Spinal cord (tissue), 9 donors: ENCODE measurements at regions not wholly inside any gene's neighbourhood (a gene's known extent, or its start where the extent isn't known, plus 50 kb on each side); places are given as distances from the start of the nearest gene placed in this dataset.

ENCODE experiments used
- DNase-seq, 6 donors: peaks; one replicate each; pipeline versions ENCODE4 v3.0.0 to v3.0.0-alpha.2; 2013 to 2015; ENCODE audit warnings: low spot score in 6 of 6, low read depth in 4 of 6
- H3K27ac ChIP-seq: one replicate; pipeline ENCODE4 v1.5.1; 2013; ENCODE audit warnings: low read depth, low read length, control low read depth
- H3K27me3 ChIP-seq: one replicate; pipeline ENCODE4 v1.6.1; 2013; ENCODE audit warnings: low read length; ENCODE audit not compliant: control insufficient read depth, insufficient read depth
- H3K36me3 ChIP-seq: one replicate; pipeline ENCODE4 v1.6.1; 2013; ENCODE audit warnings: low read length; ENCODE audit not compliant: control insufficient read depth, insufficient read depth
- H3K4me1 ChIP-seq: one replicate; pipeline ENCODE4 v1.6.1; 2013; ENCODE audit warnings: low read length; ENCODE audit not compliant: control insufficient read depth, insufficient read depth
- H3K4me3 ChIP-seq: one replicate; pipeline ENCODE4 v1.5.1; 2013; ENCODE audit warnings: low read depth, low read length, control low read depth
- H3K9me3 ChIP-seq: one replicate; pipeline ENCODE4 v1.6.1; 2013; ENCODE audit warnings: low read length; ENCODE audit not compliant: control insufficient read depth, insufficient read depth
- WGBS: methylation state at CpG from one replicate; pipeline ENCODE4 v1.1.5; 2013; ENCODE audit warnings: missing lambda C conversion rate; ENCODE audit not compliant: insufficient coverage; 5-methylcytosine and 5-hydroxymethylcytosine counted together
- donor health status: healthy.

DNA sequence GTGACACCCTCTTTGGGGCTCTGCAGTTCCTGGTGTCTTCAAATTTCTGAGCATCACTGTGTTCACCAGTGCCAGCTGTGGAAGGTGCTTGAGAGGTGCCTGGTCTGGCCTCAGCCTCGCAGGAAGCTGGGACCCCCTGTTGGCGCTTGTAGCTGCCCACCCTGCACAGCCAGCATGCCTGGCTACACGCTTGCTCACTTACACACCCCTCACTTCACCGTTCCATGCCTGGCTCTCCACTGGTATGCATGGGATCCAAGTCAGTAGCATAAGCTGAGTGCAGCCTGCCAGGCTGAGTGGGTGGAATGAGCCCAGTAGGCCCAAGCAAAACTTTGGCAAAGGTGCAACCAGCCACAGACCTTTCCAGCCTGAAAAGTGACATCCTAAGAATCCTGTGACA is 801.4 kb upstream of the PTPRD start:
- no peaks in the 10 kb centered on the region for H3K36me3 ChIP-seq
- 91% methylated on average over 4 of the region's 4 CpGs for WGBS
- DNase-seq, result no peak
- no peaks in the 10 kb centered on the region for H3K9me3 ChIP-seq
- H3K27me3 ChIP-seq, result no peaks in the 10 kb centered on the region
- no peak overlapping the region for H3K27ac ChIP-seq
- H3K4me1 ChIP-seq, result no peaks in the 10 kb centered on the region
- H3K4me3 ChIP-seq, result no peak overlapping the region

DNA sequence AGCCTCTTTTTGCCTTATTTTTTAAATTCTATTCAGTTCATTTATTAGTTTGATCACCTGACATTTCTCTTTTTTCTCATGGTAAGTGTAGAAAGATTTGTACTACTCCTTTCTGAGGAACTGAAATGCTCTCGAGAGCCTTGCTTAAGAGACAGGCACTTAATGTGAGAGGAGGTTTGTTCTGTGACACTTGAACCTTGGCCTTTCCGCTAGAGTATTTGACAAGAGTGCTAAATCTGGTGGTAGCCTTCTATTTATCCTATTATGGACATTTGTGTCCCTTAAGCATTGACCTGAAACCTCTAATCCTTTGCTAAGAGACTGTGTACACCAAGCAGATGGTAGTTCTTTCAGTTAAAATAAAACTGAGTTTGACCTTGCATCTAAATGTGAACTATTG is 805.0 kb upstream of the PTPRD start:
- Histone ChIP-seq H3K4me3 (no peak overlapping the region), H3K27me3 (no peaks in the 10 kb centered on the region), H3K27ac (no peak overlapping the region), H3K4me1 (no peaks in the 10 kb centered on the region), H3K36me3 (no peaks in the 10 kb centered on the region), H3K9me3 (no peaks in the 10 kb centered on the region)
- no peak for DNase-seq
- WGBS, result no CpG with 5 or more reads among the region's 2 CpGs

DNA sequence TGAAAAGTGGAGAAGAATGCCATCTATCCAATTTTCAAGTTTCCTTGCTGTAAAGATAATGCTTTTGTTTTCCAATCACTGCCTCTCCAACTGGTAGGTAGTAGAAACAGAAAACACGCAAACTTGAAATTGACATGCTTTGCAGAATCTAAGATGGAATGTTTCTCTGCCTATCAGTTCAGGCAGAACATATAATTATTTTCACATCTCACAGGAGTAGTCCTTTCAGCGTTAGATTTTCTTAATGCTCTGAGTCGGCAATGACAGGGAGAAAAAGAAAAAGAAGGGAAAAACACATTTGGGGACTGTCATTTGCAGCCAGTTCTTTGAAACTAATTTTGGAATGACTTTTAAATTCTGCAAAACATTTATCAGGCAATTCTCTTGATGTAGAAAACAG is 818.7 kb upstream of the PTPRD start:
- no peak overlapping the region for H3K4me3 ChIP-seq
- no peak overlapping the region for H3K27ac ChIP-seq
- WGBS, result 60% methylated on average over 1 of the region's 3 CpGs
- H3K4me1 ChIP-seq, result no peaks in the 10 kb centered on the region
- H3K9me3 ChIP-seq, result no peaks in the 10 kb centered on the region
- H3K36me3 ChIP-seq, result no peaks in the 10 kb centered on the region
- H3K27me3 ChIP-seq, result no peaks in the 10 kb centered on the region
- DNase-seq, result peak in 2 of 6 donors; percentile 10 to 14

DNA sequence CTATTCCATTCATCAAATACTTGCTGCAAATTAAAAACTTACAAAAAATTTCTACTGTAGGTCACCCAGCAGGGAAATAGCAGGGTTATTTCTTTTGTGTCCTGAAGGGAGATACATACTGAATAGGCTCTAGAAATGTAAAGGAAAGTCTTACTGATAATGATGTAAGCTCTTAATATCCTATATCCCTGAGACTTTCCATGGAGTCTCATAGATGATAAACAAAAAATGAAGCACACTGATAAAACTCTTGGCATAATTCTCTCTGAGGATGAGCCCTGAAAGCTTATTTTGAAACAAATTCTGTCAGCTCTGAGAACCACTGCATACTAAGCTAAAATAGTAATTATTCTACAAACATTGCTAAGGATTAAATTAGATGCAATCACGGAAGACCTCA is 819.6 kb upstream of the PTPRD start:
- WGBS, result no CpG with 5 or more reads among the region's 1 CpG
- no peak for DNase-seq

DNA sequence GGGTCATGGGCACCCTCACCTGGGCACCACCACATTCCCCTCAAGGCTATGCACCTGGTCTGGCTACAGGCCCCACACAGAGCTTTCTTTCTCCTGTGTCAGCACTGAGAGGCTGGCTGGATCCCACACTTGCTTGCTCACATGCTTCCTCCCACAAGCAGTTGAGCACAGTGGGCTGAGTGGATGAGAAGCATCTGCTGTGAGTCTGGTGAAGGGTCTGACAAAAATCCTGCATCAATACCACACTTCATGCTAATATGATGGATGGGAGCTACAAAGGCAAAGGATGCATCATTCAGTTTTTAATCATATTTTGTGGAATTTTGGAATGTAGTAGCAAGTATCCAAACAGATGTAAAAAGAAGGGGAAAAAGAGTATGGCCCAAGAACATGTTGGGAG is 830.8 kb upstream of the PTPRD start:
- no peak for DNase-seq
- H3K4me3 ChIP-seq, result no peak overlapping the region
- no peaks in the 10 kb centered on the region for H3K4me1 ChIP-seq
- H3K9me3 ChIP-seq, result no peaks in the 10 kb centered on the region
- H3K36me3 ChIP-seq, result no peaks in the 10 kb centered on the region
- H3K27ac ChIP-seq, result no peak overlapping the region
- no peaks in the 10 kb centered on the region for H3K27me3 ChIP-seq

More for the DNA sequence above, 819.6 kb upstream of the PTPRD start:
- Histone ChIP-seq H3K4me3 (no peak overlapping the region), H3K27ac (no peak overlapping the region), H3K4me1 (no peaks in the 10 kb centered on the region), H3K36me3 (no peaks in the 10 kb centered on the region), H3K9me3 (no peaks in the 10 kb centered on the region), H3K27me3 (no peaks in the 10 kb centered on the region)

DNA sequence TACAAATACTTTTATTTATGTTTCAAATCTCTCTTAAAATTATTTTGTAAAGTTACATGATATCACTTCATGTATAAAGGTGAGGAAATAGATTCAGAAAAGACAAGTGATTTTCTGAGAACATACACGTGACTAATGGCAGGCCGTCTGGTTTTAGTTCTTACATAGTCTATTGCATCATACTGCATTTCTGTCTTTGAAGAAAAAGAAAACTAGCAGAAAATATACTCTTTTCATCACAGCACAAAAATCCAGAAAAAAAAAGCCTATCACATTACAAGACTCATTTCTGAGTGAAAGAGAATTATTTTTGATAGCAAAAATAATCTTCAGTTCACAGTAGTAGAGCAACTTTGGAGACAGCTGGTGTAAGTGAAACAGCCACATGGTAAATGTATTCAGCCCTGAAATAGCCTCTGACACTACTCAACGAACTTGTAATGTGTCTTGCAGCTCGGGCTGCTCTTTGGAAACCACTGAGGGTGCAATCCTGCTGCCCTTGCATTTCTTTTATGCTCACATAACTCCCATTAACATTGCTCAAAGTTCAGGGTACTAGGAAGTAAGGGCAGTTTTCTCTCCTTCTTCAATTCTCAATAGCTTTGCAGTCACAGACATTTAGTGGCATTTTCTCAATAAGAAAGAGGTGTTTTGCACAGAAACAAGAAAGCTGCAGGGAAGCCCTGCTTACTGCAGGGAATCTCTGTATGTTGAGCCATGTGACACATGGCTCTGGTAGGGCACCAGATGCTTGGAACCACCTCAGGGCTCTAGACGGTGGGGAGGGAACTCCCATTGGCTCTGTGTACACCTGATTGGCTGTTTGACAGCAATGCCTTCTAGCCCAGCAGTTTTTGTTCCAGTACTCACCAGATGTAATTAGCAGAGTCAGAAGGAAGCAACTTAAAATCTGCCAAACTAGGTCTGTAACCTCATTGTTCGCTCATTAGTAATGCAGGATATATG is 845.3 kb upstream of the PTPRD start:
- Histone ChIP-seq H3K36me3 (no peaks in the 10 kb centered on the region), H3K27me3 (no peaks in the 10 kb centered on the region), H3K27ac (no peak overlapping the region), H3K4me3 (no peak overlapping the region), H3K9me3 (no peaks in the 10 kb centered on the region), H3K4me1 (no peaks in the 10 kb centered on the region)
- peak in 3 of 6 donors; percentile 12 to 80 (median 75) for DNase-seq
- 0% methylated on average over 1 of the region's 6 CpGs for WGBS

DNA sequence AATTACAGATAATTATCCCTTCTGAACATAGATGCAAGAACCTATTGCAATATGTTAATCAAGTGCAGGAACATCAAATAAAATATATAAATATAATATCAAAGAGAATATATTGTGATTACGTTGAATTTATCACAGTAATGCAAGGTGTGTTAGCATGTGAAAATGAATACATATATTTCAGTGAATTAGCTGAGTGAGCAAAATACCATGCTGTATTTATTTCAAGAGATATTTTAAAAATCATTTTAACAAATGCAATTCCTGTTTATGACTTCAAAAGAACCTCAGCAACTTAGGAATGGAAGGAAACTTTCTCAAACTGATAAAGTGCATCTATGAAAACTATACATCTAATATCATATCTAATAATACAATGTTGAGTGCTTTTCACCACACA is 856.9 kb upstream of the PTPRD start:
- no CpG with 5 or more reads among the region's 1 CpG for WGBS
- DNase-seq, result no peak
- no peak overlapping the region for H3K4me3 ChIP-seq
- no peaks in the 10 kb centered on the region for H3K27me3 ChIP-seq
- H3K4me1 ChIP-seq, result no peaks in the 10 kb centered on the region
- no peak overlapping the region for H3K27ac ChIP-seq
- no peaks in the 10 kb centered on the region for H3K36me3 ChIP-seq
- no peaks in the 10 kb centered on the region for H3K9me3 ChIP-seq

DNA sequence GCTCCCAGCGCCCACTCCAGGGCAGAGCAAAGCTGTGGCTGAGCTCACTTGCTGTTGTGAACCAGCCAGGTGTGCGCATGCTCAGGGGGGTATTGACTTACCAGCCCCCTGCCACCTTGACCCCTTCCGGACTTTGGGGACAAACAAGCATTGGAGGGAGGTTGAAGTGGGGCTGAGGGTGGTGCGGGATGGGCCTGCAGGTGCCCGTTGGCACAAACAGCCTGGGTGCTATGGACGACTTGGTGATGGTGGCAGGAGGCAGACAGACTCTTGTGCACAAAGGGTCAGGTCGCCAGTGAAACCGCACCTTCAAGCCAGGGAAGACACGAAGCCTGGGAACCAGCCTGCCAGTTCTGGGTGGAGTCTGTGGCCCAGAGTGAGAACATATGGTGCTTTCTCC is 858.5 kb upstream of the PTPRD start:
- Histone ChIP-seq H3K27me3 (no peaks in the 10 kb centered on the region), H3K27ac (no peak overlapping the region), H3K9me3 (no peaks in the 10 kb centered on the region), H3K4me3 (no peak overlapping the region), H3K36me3 (no peaks in the 10 kb centered on the region), H3K4me1 (no peaks in the 10 kb centered on the region)
- DNase-seq, result no peak
- 93% methylated on average over 9 of the region's 9 CpGs for WGBS

DNA sequence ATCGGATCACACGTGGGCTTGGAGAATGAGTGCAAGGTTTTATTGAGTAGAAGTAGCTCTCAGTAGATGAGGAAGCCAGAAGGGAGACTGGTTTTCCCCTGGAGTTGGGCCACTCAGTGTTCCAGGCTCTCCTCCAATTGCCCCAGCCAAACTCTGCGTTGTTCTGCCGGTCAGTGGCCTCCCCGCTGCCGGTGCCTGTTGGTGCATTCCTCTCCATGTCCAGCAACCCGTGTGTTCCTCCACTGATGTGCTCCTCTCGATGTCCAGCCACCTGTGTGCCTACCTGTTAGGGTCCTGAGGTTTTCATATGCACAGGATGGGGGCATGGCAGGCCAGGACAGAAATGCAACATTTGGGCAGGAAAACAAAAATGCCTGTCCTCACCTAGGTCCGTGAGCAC is 888.0 kb upstream of the PTPRD start:
- no peaks in the 10 kb centered on the region for H3K4me1 ChIP-seq
- WGBS, result 97% methylated on average over 8 of the region's 9 CpGs
- no peak overlapping the region for H3K27ac ChIP-seq
- H3K36me3 ChIP-seq, result no peaks in the 10 kb centered on the region
- DNase-seq, result no peak
- no peak overlapping the region for H3K4me3 ChIP-seq
- H3K27me3 ChIP-seq, result no peaks in the 10 kb centered on the region
- no peaks in the 10 kb centered on the region for H3K9me3 ChIP-seq

DNA sequence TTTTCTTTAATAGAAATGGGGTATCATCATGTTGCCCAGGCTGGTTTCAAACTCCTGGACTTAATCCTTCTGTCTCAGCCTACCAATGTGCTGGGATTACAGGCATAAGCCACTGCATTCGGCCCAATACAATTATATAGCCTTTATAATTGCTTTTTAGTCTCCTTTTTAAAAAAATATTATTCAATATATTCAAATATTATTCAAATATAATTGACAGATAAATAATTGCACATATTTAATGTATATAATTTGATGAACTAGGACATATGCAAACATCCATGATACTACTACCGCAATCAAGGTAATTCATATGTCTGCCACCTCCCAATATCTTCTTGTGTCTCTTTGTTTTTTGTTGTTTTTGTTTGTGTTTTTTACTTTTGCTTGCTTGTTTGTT is 894.2 kb upstream of the PTPRD start:
- no peak overlapping the region for H3K4me3 ChIP-seq
- no CpG with 5 or more reads among the region's 2 CpGs for WGBS

More for the DNA sequence above, 894.2 kb upstream of the PTPRD start:
- Histone ChIP-seq H3K27me3 (no peaks in the 10 kb centered on the region), H3K36me3 (no peaks in the 10 kb centered on the region), H3K27ac (no peak overlapping the region), H3K9me3 (no peaks in the 10 kb centered on the region), H3K4me1 (no peaks in the 10 kb centered on the region)
- DNase-seq, result no peak
